Epidermal melanocyte (primary cell): ENCODE measurements at regions not wholly inside any gene's neighbourhood (a gene's known extent, or its start where the extent isn't known, plus 50 kb on each side); places are given as distances from the start of the nearest gene placed in this dataset.
"Not testable (repeated sequence)": the region's sequence is repeated elsewhere in the genome, so short reads cannot be mapped to it uniquely, and the experiment has no call there.

Source experiments
- DNase-seq: peaks from one replicate; pipeline ENCODE4 v3.0.0; 2011; ENCODE audit warnings: low spot score; ENCODE audit not compliant: insufficient read length

DNA sequence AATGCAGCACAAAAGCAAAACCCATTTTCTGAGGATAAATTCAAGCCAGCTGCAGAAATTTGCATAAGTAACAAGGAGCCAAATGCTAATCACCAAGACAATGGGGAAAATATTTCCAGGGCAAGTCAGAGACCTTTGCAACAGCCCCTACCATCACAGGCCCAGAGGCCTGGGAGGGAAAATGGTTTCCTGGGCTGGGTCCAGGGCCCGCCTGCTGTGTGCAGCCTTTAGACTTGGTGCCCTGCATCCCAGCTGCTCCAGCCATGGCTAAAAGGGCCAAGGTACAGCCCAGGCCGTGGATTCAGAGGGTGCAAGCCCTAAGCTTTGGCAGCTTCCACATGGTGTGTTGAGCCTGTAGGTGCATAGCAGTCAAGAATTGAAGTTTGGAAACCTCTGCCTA lies 309.5 kb upstream of the SGCG start:
- no peak for DNase-seq

DNA sequence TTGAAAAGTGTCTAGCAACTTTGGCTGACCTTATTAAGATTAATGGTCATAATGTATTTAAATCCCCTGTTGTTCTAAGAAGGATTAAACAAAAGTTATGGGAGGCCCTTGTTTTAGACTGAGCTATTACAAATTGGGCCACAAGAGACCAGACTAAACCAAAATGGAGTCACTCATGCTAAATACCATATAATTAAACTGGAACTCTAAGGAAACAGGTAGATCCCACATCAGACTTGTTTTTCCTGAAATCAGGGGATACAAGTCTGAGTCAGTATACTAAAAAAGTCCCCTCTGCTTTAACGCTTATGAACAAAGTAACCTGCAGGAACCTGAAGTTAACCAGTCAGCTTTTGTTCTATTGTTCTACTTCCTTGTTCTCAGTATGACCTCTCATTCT lies 305.9 kb upstream of the SGCG start:
- DNase-seq: no peak

DNA sequence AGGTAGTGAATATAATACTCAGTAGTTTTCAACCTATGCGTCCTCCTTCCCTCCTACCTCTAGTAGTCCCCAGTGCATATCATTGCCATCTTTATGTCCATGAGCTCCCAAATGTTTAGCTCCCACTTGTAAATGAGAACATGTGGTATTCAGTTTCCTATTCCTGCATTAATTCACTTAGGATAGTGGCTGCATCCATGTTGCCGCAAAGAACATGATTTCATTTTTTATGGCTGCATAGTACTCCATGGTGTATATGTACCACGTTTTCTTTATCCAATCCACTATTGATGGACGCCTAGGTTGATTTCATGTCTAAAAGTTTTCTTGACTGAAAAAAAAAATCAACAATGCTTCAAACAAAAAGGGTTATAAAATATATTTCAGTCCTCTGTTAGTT lies 303.4 kb upstream of the SGCG start:
- no peak for DNase-seq

DNA sequence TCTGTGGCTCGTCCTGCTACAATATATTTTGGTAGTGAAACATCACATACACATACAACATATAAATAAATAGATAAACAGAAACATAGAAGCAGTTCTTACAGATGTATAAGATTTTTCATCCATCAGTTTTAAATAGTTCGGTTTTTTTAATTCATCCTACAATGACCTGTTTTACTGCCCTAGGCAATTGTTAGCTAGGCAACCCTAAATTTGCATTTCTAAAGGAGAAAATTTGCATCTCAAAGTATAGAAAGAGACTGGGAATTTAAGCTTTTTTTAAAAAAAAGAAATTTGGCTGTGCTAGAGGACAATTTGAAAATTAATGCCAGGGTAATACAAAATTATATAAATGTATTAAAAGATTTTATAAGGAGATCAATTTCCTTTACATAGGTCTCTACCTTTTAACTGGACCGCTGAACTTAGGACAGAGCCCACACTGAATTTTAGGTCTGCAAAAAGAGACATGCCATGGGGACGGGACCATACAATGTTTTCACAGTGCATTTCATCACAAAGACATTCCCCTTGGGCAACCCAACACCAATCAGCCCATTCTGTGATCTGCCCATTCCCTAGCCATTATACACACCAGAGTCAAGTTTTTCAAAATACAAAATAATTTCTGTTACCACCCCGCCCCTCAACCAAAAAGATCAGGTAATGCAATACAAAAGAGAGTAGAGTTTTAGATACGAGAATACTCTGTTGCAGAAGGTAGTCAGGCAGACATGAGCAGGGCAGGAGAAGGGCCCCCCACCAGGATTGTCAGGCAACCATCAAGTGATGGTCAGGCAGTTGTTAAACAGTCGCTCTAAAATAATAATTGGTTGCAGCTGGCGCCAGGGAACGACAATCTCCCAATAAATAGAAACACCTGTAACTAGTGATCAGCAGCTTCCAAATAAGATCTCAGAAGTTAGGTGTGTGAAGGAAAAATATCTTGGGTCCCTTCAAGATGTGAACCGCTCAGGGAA lies 299.7 kb upstream of the SGCG start:
- DNase-seq: no peak

DNA sequence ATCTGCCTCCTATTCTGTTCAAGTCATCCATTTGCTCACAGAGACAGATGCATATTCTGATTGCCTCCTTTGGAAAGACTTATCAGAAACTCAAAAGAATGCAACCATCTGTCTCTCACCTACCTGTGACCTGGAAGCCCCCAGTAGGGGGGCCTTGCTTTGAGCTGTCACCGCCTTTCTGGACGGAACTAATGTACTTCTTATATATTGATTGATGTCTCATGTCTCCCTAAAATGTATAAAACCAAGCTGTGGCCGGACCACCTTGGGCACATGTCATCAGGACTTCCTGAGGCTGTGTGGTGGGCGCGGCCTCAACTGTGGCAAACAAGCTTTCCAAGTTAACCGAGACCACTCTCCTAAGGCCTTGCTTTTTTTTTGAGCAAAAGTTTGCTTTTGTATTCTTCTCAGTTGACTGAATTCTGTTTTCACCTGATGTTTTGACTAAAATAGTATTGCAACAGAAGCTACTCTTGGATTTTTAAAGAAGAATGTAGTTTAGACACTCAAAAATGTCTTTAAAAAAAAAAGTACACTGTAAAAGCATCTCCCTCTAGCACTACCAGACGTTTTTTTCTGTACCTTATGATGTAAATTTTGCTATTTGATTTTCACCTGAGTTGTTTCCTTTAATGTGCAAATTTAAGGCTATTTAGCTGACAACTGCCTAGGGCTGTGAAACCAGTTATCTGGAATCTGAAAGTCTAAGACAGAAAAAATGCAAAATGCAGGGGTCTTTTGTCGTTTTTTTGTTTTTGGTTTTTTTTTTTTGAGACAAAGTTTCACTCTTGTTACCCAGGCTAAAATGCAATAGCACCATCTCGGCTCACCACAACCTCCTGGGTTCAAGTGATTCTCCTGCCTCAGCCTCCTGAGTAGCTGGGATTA lies 298.8 kb upstream of the SGCG start:
- DNase-seq: not testable (repeated sequence)

DNA sequence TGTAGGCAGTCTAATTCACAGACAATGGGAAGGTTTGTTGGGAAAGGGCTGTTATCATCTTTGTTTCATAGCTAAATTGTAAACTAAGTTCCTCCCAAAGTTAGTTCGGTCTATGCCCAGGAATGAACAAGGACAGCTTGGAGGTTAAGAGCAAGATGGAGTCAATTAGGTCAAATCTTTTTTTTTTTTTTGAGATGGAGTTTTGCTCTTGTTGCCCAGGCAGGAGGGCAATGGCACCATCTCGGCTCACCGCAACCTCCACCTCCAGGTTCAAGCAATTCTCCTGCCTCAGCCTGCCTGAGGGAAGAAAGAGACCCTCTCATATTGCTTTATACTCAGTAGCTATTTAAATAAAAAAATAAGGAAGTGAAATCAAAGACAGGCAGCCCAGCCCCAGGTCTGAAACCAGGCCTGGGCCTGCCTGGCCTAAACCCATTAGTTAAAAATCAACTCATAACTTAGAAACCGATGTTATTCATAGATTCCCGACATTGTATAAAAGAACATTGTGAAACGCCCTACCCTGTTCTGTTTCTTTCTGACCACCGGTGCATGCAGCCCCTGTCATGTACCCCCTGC lies 297.4 kb upstream of the SGCG start:
- DNase-seq: no peak

DNA sequence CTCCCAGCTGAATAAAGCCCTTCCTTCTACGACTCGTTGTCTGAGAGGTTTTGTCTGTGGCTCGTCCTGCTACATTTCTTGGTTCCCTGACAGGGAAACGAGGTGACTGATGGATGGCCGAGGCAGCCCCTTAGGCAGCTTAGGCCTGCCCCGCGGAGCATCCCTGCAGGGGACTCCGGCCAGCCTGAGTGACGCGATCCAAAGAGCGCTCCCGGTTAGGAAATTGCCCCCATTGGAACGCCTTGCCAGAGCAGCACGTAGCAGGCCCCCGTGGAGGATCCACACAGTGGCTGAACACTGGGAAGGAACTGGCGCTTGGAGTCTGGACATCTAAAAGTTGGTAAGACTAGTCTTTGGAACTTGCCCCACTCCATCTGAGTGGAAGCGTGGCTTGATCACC lies 296.8 kb upstream of the SGCG start:
- no peak for DNase-seq

DNA sequence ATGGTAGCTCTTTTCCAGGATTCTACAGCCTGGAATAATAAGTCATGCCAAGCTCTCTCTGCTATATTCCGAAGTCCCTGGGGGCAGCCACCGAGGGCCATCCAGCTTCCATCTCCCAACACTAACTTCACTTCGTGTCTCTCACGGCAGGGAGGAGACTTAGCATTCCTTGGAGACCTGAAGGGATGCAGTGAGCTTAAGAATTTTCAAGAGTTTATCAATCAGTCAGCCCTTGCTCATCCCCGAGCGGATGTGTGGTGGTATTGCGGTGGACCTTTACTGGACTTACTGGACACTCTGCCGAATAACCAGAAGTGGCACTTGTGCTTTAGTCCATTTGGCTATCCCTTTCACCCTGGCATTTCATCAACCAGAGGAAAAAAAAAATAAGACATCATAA lies 294.7 kb upstream of the SGCG start:
- not testable (repeated sequence) for DNase-seq

DNA sequence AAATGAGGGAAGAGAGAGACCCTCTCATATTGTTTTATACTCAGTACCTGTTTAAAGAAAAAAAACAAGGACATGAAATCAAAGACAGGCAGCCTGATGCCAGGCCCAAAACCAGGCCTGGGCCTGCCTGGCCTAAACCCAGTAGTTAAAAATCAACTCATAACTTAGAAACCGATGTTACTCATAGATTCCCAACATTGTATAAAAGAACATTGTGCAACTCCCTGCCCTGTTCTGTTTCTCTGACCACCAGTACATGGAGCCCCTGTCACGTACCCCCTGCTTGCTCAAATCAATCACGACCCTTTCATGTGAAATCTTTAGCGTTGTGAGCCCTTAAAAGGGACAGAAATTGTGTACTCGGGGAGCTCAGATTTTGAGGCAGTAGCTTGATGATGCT lies 291.4 kb upstream of the SGCG start:
- DNase-seq: not testable (repeated sequence)

DNA sequence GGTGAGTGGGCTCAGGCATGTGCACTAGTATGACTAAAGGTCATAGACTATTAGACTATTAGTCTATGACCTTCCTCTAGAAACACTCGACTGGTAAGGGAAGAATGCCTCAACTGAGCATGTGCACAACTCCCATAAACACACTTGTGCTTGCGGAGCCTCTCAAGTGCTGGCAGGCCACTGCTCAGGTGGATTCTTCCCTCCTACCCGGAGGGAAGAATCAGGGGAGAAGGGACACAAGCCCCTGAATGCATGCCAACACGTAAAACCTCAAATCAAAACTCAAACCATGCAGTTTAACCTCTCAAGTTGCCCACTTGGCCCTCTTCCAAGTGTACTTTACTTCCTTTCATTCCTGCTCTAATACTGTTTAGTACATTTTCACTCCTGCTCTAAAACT lies 287.6 kb upstream of the SGCG start:
- DNase-seq: no peak

DNA sequence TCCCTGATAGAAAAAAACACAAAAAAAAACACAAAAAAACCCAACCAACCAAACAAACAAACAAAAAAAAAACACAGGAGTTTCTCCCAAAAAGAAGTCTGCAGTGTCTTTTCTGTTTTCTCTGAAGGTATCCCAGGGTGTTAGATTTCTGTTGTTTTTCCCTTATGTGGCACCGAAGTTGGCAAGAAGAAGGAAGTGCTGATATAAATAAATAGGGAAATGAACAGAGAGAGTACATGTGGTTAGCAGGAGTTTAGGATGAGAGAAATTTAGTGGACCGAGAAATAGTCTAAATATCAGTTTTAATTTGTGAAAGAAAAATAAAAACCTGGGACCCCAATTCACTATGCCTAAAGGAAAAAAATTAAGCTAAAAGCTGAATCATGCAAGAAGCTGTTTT lies 287.0 kb upstream of the SGCG start:
- DNase-seq: no peak

DNA sequence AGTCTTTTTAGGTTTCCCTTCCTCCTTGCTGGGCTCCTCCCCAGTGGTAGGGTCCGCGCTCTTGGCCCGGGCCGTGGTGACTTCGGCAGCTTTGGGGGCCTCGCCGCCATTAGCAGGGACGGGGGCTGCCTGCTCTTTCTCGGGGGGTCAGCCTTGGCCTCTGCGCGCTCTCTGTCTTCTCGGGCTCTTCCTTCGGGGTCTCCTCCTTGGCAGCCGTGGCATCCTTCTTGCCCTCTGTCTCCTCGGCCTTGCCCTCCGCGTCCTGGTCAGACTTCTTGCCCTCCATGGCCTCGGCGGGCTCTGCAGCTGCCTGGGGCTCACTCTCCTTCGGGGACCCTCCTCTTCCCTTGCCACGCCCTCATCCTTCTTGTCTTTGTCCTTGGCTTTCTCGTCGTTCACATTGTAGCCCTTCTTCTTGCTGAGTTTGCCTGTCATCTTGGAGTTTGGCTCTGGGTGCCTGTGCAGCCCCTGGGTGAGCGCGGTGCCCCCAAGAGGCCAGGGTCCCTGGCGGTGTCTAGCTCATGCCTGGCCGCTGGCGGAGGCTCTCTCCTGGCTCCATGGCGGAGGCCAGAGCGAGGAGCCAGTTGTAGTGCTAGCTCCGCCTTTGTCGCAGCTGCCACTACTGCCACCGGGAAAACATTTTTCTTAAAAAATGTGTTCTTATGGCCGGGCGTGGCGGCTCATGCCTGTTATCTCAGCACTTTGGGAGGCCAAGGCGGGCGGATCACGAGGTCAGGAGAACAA lies 283.0 kb upstream of the SGCG start:
- DNase-seq: no peak

DNA sequence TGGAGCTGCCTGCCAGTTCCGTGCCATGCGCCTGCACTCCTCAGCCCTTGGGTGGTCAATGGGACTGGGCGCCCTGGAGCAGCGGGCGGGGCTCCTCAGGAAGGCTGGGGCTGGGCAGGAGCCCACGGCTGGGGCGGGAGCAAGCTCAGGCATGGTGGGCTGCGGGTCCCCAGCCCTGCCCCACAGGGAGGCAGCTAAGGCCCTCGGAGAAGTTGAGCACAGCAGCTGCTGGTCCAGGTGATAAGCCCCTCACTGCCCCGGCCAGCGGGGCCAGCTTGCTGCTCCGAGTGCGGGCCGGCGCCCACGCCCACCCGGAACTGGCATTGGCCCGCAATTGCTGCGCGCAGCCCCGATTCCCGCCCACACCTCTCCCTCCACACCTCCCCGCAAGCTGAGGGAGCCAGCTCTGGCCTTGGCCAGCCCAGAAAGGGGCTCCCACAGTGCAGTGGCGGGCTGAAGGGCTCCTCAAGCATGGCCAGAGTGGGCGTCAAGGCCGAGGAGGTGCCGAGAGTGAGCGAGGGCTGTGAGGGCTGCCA lies 280.3 kb upstream of the SGCG start:
- DNase-seq: not testable (repeated sequence)

DNA sequence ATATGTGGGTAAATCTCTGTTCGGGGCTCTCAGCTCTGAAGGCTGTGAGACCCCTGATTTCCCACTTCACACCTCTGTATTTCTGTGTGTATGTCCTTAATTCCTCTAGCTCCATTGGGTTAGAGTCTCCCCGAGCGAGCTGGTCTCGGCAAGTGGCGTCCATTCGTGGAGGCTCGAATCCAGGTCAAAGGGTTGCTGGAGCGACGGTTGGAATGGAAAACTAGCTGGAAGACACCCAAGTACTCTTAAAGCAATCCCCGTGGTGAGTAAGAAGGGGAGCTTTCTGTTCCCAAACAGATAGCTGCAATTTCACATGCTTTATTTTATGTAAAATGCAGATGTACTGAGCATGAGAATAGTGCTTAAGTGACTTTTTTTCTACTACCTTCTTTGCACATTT lies 277.5 kb upstream of the SGCG start:
- no peak for DNase-seq

DNA sequence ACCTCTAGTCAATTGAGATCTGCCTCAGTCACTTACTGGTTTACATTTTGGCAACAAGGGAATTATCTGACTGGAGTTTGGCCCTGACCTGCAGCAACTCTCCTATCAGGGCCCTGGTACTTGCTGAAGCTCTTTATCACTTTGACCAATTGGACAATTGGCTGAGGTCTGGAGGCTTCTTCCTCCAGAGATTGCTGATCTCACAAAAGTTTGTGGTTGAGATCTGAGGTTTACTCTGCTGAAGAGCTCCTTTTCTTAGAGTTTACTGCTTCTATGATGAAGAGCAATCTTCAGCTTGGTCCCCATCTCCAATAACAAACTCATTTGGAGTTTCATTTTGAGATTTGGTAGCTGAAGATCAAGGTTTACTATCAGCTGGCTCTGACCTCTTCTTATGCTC lies 276.9 kb upstream of the SGCG start:
- DNase-seq: no peak

DNA sequence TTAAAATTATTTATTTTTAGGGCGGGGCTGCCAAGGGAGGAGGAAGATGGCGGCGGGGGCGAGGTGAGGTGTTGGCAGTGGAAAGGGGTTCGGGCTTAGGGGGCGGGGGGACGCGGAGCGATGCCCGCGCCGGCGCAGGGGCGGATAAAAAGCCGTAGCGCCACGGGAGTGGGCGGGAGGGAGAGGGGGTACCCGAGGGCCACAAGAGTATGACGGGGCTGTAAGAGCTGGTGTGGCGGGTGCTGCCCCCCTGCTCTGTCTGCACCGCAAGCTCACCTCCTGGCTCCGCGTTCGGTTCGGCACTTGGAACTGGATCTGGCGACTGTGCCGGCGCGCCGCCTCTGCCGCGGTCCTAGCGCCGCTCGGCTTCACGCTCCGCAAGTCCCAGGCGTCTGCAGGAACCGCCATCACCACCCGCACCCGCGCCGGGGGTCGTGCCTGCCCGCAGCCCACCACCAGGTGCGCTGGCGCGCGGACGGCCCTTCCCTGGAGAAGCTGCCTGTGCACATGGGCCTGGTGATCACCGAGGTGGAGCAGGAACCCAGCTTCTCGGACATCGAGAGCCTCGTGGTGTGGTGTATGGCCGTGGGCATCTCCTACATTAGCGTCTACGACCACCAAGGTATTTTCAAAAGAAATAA lies 265.2 kb upstream of the SGCG start:
- DNase-seq: no peak

DNA sequence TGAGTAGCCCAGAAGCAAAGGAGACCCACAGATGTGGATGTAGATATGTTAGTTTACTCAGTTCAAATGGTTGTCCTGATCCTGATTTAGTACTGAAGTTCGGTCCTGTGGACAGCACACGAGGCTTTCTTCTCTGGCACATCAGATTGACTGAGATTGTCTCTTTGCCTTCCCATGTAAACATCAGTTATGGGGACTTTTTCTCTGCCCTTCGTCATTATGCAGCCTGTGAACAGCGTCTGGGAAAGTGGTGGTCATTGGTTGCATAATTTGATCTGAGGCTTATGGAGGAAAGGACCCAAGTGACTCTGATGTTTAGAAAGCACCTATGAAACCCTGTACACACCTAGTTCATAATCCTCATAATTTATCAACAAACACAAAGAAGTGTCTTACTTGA lies 264.5 kb upstream of the SGCG start:
- not testable (repeated sequence) for DNase-seq

DNA sequence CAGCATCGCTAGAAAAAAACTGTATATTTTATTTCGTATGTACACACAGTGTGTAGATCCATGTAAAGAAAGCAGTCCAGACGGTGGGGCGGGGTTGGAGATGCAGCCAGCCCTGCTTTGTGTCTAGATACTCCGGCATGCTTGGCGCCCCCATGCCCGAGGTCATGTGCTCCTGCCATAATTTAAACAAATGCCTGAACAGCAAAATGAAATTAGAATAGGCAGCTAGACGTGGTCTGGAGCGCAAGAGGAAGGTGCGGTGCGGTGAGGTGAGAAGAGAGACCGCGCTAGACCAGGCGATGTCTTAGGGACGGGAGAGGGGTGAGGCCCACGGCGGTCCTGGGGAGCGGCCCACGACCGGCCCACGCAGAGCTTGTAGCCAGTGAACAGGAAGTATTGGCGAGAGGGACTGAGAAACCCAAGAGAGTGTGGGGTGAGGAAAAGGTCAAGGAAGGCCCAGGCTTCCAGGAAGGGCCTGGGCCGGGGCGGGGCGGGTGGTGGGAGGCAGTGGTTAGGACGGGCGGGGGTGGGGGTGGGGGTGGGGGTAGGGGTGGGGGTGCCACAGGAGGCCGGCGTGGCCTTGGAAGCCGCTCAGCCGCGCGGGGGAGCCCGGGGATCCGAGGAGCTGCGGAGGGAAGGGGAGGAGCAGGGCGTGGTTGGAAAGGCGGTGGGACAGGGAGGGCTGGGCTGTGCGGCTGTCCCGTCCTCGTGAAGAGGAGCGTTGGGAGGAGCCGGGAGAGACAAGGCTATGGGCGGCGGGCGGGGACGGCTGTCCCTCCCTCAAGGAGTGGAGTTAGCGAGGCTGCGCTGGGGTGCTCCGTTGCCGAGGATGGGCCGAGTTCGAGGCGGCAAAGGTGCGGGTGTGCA lies 254.7 kb upstream of the SGCG start:
- no peak for DNase-seq

DNA sequence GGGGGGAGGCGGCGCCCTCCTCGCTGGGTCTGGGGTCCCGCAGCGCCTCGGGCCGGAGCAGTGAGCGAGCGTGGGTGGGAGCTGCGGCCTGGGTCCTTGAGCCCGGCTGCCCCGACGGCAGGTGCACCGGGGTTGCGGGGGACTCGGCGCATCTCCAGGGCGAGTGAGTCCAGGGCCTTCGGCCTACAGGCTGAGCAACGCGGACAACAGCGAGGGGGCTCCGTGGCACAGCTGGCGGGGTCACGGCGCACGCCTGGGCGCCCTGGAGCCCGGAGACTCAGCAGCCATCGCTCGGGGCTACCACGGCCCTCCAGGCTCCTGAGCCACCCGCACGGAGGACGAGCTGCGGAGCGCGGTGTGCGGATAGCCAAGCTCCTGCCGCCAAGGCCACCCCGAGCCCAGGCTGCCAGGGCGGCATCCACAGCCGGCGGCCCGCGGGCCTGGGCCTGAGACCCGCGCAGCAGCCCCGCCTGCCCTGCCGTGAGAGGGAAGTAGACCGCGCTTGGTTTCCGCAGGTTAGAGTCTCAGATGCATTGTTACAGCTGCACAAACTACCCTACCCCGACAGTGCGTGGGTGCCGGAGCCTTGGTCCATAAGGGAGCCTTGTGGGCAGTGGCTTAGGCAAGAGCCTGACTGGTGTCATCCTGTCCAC lies 253.9 kb upstream of the SGCG start:
- DNase-seq: no peak
